Lower leg skin (tissue), 3 donors: ENCODE measurements at regions not wholly inside any gene's neighbourhood (a gene's known extent, or its start where the extent isn't known, plus 50 kb on each side); places are given as distances from the start of the nearest gene placed in this dataset.

Experiments
- POLR2A ChIP-seq, 2 donors: fragments of 450-650 bp; IDR thresholded peaks; one replicate each; pipeline ENCODE4 v1.6.1; 2016 to 2017; ENCODE audit warnings: antibody characterized with exemption in 2 of 2, mild to moderate bottlenecking in 1 of 2, moderate library complexity in 1 of 2
- TF ChIP-seq, protein P1 (sequence below), 3 donors: fragments of 450-650 bp; IDR thresholded peaks; one replicate each; pipeline ENCODE4 v1.5.1; 2016; ENCODE audit warnings: antibody characterized with exemption in 3 of 3, mild to moderate bottlenecking in 3 of 3, moderate library complexity in 2 of 3

GRCh38 chr16:5917436-5918195 is 820.0 kb upstream of the EEF2KMT start:
- no peak for TF ChIP-seq POLR2A (IDR thresholded peaks at IDR 0.05)
- TF ChIP-seq, protein P1, sequence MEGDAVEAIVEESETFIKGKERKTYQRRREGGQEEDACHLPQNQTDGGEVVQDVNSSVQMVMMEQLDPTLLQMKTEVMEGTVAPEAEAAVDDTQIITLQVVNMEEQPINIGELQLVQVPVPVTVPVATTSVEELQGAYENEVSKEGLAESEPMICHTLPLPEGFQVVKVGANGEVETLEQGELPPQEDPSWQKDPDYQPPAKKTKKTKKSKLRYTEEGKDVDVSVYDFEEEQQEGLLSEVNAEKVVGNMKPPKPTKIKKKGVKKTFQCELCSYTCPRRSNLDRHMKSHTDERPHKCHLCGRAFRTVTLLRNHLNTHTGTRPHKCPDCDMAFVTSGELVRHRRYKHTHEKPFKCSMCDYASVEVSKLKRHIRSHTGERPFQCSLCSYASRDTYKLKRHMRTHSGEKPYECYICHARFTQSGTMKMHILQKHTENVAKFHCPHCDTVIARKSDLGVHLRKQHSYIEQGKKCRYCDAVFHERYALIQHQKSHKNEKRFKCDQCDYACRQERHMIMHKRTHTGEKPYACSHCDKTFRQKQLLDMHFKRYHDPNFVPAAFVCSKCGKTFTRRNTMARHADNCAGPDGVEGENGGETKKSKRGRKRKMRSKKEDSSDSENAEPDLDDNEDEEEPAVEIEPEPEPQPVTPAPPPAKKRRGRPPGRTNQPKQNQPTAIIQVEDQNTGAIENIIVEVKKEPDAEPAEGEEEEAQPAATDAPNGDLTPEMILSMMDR (IDR thresholded peaks at IDR 0.05): no peak
